Cardiac muscle cell (in vitro differentiated cells and primary cell): ENCODE measurements at regions not wholly inside any gene's neighbourhood (a gene's known extent, or its start where the extent isn't known, plus 50 kb on each side); places are given as distances from the start of the nearest gene placed in this dataset.

ENCODE experiments used
- DNase-seq, 2 donors: peaks; one replicate each; pipeline versions ENCODE4 v3.0.0 to v3.0.0-alpha.2; 2010 to 2017; ENCODE audit warnings: low read depth in 1 of 2, low spot score in 1 of 2
- H3K27ac ChIP-seq: fragments of 200-600 bp; sonication (generic); 2 replicates; pipeline ENCODE4 v1.5.1; 2016
- H3K27me3 ChIP-seq: fragments of 200-600 bp; sonication (generic); 2 replicates; pipeline ENCODE4 v1.6.0; 2016; ENCODE audit warnings: control low read depth
- H3K36me3 ChIP-seq: fragments of 200-600 bp; sonication (generic); 2 replicates; pipeline ENCODE4 v1.5.1; 2016; ENCODE audit warnings: control low read depth
- H3K4me1 ChIP-seq: fragments of 200-600 bp; sonication (generic); 2 replicates; pipeline ENCODE4 v1.8.1; 2017; ENCODE audit warnings: low read depth, mild to moderate bottlenecking, mixed run types
- H3K4me3 ChIP-seq: fragments of 200-600 bp; sonication (generic); 2 replicates; pipeline ENCODE4 v1.5.1; 2016; ENCODE audit warnings: mild to moderate bottlenecking
- H3K9me3 ChIP-seq: fragments of 200-600 bp; sonication (generic); 2 replicates; pipeline ENCODE4 v1.5.1; 2017; ENCODE audit warnings: low read depth, mild to moderate bottlenecking, control low read depth
- TF ChIP-seq, protein P1 (sequence below): IDR thresholded peaks from 2 replicates; pipeline ENCODE4 v1.5.1; 2012; ENCODE audit warnings: low read depth, mild to moderate bottlenecking, low read length

DNA sequence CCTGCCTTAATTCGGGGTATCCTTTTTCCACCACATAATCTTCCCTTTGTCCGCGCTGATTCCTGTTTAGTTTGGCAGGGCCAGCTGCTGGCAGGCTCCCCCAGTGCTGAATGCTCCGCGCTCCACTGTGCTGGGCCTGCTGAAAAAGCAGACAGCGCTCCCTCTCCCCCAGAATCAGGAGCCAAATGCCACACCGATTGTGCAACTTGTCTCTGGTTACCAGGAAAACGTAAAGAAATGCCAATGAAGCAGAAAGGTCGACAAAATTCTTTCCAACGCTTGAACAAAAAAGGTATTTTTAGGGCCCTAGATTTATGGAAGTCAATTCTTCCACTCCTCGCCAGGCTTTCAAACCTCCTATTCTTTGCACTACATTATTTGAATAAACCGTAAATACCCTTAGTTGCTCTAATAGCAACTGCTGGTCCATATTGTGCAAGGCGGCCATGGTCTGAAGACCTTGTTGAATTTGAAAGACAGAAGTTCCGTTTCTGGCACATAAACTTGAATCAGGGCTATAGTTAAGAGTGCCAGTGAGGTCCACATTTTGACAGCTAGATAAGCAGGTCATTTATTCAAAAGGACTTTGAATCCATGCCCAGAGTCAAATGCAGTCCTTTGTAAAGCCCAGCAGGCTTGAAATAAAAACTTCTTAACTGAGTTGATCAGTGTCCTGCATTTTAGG, 206.7 kb upstream of the RFC3 start:
- no peaks in the 10 kb centered on the region for H3K36me3 ChIP-seq
- no peak overlapping the region for H3K4me3 ChIP-seq
- H3K4me1 ChIP-seq, result peaks cover 4% of the 10 kb centered on the region
- H3K27ac ChIP-seq, result peak overlapping the region; percentile 65
- no peaks in the 10 kb centered on the region for H3K9me3 ChIP-seq
- no peaks in the 10 kb centered on the region for H3K27me3 ChIP-seq
- DNase-seq, result peak in 1 of 2 donors; percentile 95
- TF ChIP-seq, protein P1, sequence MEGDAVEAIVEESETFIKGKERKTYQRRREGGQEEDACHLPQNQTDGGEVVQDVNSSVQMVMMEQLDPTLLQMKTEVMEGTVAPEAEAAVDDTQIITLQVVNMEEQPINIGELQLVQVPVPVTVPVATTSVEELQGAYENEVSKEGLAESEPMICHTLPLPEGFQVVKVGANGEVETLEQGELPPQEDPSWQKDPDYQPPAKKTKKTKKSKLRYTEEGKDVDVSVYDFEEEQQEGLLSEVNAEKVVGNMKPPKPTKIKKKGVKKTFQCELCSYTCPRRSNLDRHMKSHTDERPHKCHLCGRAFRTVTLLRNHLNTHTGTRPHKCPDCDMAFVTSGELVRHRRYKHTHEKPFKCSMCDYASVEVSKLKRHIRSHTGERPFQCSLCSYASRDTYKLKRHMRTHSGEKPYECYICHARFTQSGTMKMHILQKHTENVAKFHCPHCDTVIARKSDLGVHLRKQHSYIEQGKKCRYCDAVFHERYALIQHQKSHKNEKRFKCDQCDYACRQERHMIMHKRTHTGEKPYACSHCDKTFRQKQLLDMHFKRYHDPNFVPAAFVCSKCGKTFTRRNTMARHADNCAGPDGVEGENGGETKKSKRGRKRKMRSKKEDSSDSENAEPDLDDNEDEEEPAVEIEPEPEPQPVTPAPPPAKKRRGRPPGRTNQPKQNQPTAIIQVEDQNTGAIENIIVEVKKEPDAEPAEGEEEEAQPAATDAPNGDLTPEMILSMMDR, result no peak

DNA sequence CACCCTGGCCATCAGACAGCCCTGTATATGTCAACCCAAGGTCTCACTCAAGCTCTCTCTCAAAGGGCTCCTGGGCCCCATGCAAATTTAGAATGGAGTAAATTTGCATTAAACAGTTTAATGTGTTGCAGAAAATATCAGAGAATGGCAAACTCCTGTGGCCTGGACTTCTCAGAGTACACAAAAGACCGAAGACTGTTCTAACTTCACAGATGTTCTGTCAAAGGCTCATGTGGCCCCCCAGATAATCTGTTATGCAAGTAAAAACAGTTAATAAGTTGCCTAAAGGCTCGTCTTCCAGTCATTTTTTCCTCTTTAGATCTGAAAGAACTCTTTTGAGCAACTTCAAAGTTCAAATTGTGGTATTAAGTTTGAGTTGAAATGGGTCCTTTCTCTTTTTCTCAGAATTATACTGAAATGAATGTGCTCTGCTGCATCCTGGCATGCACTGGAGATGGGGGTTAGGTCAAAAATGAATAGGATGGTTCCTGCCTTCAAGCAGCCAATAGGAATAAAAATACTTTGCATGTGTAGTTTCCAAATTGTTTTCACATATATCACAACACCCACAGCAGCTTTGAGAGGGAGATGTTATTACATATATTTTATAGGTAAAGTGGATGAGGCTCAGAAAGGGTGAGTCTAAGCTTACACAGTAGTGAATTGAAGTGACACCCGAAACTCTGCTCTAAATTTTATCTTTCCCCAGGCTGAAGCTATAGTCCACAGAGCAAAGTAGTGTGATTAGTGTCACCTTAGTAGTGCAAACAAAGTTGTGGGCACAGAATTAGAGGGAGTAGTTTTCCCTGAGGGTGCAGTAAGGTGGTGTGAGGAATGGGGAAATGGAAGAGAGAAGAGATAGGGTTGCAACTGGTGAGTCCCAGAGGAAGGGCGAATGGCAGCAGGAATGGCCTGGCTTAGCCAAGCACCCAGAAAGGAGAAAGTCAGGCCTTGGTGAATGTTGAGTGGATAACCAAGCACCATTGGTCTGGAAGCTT, 205.0 kb upstream of the RFC3 start:
- H3K4me1 ChIP-seq, result peaks cover 4% of the 10 kb centered on the region
- H3K4me3 ChIP-seq, result no peak overlapping the region
- no peaks in the 10 kb centered on the region for H3K36me3 ChIP-seq
- no peaks in the 10 kb centered on the region for H3K9me3 ChIP-seq
- DNase-seq, result no peak
- H3K27me3 ChIP-seq, result no peaks in the 10 kb centered on the region
- TF ChIP-seq, protein P1, result no peak
- H3K27ac ChIP-seq, result no peak overlapping the region

DNA sequence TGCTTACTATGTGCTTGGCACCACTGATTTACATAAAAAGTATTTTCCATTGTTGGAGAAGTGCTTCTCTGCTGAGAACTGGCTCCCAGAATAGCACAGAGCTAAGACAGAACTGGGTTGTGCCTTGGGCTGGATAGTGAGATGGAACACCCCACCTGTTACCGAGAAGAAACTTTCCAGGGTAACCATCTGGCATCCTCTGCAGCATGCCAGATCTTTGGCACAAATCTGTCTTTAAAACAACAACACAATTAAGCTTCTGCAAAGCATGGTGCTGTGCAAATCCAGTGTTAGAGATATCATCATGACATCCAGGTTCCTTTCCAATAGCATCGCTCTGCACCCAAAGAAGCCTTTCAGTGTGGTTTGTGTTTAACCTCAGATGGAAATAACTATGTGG, 202.5 kb upstream of the RFC3 start:
- no peak overlapping the region for H3K4me3 ChIP-seq
- no peaks in the 10 kb centered on the region for H3K27me3 ChIP-seq
- H3K27ac ChIP-seq, result no peak overlapping the region
- DNase-seq, result no peak
- H3K9me3 ChIP-seq, result no peaks in the 10 kb centered on the region
- TF ChIP-seq, protein P1, result no peak
- H3K36me3 ChIP-seq, result no peaks in the 10 kb centered on the region
- H3K4me1 ChIP-seq, result peaks cover 4% of the 10 kb centered on the region

DNA sequence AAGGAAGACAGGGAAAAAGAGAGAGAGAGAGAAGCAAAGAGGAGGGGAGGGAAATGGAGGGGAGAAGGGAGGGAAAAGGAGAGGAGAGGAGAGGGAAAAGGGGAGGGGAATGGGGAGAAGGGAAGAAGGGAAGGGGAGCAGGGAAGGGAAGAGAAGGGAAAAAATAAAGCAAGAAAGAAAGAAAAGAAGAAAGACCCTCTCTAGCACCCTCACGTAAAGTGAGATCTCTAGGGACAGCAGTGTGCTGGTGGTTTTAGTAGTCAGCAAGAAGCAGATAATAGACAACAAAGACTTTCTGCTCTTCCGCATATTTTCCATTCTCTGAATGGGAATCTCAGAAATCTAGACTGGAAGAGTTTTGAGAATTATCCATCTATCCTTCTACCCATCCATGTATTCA, 201.8 kb upstream of the RFC3 start:
- Histone ChIP-seq H3K27ac (no peak overlapping the region), H3K4me1 (peaks cover 4% of the 10 kb centered on the region), H3K9me3 (no peaks in the 10 kb centered on the region), H3K36me3 (no peaks in the 10 kb centered on the region), H3K4me3 (no peak overlapping the region), H3K27me3 (no peaks in the 10 kb centered on the region)
- TF ChIP-seq, protein P1, result no peak
- DNase-seq, result no peak

DNA sequence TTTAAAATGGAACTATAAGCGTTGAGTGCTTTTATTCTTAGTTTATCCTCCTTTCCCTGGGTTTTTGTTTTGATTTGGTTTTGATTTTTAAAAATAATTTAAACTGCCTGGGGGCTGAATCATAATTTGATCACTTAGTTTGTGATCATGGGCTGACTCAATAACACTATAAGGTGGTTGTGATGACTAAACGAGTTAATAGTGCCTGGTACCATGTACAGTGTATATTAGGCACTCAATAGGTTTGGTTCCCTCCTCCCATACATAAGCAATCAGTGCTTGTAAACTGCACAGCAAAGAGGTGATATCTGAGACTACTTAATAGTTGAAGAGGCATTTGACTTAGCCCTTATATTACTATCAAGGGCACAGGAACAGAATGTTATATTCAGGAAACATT, 200.9 kb upstream of the RFC3 start:
- TF ChIP-seq, protein P1, result no peak
- Histone ChIP-seq H3K9me3 (no peaks in the 10 kb centered on the region), H3K4me1 (peaks cover 4% of the 10 kb centered on the region), H3K36me3 (no peaks in the 10 kb centered on the region), H3K4me3 (no peak overlapping the region), H3K27ac (no peak overlapping the region), H3K27me3 (no peaks in the 10 kb centered on the region)
- no peak for DNase-seq
